Natural killer cell (primary cell): ENCODE measurements at regions not wholly inside any gene's neighbourhood (a gene's known extent, or its start where the extent isn't known, plus 50 kb on each side); places are given as distances from the start of the nearest gene placed in this dataset.

Experiments used
- ATAC-seq, 3 donors: fragments of 150-1000 bp in 2 of 3; fragments of 200-7000 bp in 1 of 3; cut with Tn5 transposase; 1 replicate in 1 of 3; 2 replicates in 2 of 3; pipeline ENCODE4 v1.10.0; 2021; ENCODE audit warnings: mild to moderate bottlenecking in 2 of 3, moderate library complexity in 2 of 3
- DNase-seq, 2 donors: peaks; one replicate each; pipeline versions ENCODE4 v3.0.0 to v3.0.0-alpha.2; 2013 to 2021; ENCODE audit warnings: mixed read lengths in 1 of 2
- H3K27ac ChIP-seq: one replicate; pipeline ENCODE4 v1.5.1; 2013; ENCODE audit warnings: mild to moderate bottlenecking, low read length
- H3K27me3 ChIP-seq: one replicate; pipeline ENCODE4 v1.6.1; 2013; ENCODE audit warnings: low read length; ENCODE audit not compliant: control insufficient read depth, insufficient read depth
- H3K36me3 ChIP-seq: one replicate; pipeline ENCODE4 v1.6.1; 2013; ENCODE audit warnings: low read length; ENCODE audit not compliant: control insufficient read depth, insufficient read depth
- H3K4me1 ChIP-seq: one replicate; pipeline ENCODE4 v1.6.1; 2013; ENCODE audit warnings: low read length; ENCODE audit not compliant: control insufficient read depth, insufficient read depth
- H3K4me3 ChIP-seq: one replicate; pipeline ENCODE4 v1.5.1; 2013; ENCODE audit warnings: low read length
- H3K9me3 ChIP-seq: one replicate; pipeline ENCODE4 v1.6.1; 2013; ENCODE audit warnings: low read length; ENCODE audit not compliant: control insufficient read depth, insufficient read depth
- H3K27ac Mint-ChIP-seq, 2 donors: one replicate each; pipeline ENCODE4 v1.8.0; 2022; ENCODE audit warnings: mild to moderate bottlenecking in 2 of 2, mixed read lengths in 2 of 2, moderate library complexity in 1 of 2
- H3K27me3 Mint-ChIP-seq, 2 donors: one replicate each; pipeline ENCODE4 v1.8.0; 2022; ENCODE audit warnings: low read depth in 2 of 2, mixed read lengths in 2 of 2
- H3K36me3 Mint-ChIP-seq: one replicate; pipeline ENCODE4 v1.8.0; 2022; ENCODE audit warnings: mixed read lengths
- H3K4me1 Mint-ChIP-seq, 2 donors: one replicate each; pipeline ENCODE4 v1.8.0; 2022; ENCODE audit warnings: mixed read lengths in 2 of 2
- H3K4me3 Mint-ChIP-seq: one replicate; pipeline ENCODE4 v1.8.0; 2022; ENCODE audit warnings: mild to moderate bottlenecking, moderate library complexity, mixed read lengths
- H3K9me3 Mint-ChIP-seq, 2 donors: one replicate each; pipeline ENCODE4 v1.8.0; 2022; ENCODE audit warnings: mixed read lengths in 2 of 2
- WGBS: methylation state at CpG from one replicate; pipeline ENCODE4 v1.1.7; 2013; ENCODE audit warnings: missing lambda C conversion rate; ENCODE audit not compliant: insufficient coverage; 5-methylcytosine and 5-hydroxymethylcytosine counted together
- intact Hi-C: fragments of 100-400 bp; cut with micrococcal nuclease; formaldehyde crosslinking; loops from one replicate; pipeline ENCODE4 v1.14.2; 2022
- TF ChIP-seq, protein P1 (sequence below): fragments of 200-600 bp; IDR thresholded peaks from one replicate; pipeline ENCODE4 v1.8.0; 2022; ENCODE audit warnings: antibody characterized with exemption

- no peak overlapping the region for H3K27ac ChIP-seq
- Mint-ChIP-seq H3K36me3 (no peaks in the 10 kb centered on the region), H3K27me3 (peaks cover 17 to 61% of the 10 kb centered on the region in 2 donors), H3K27ac (no peak overlapping the region), H3K9me3 (no peaks in the 10 kb centered on the region), H3K4me3 (no peak overlapping the region), H3K4me1 (no peaks in the 10 kb centered on the region)
- ATAC-seq (no peak), DNase-seq (no peak)
- WGBS = 93% methylated on average over 6 of the region's 6 CpGs
- no peaks in the 10 kb centered on the region for H3K36me3 ChIP-seq
- H3K27me3 ChIP-seq = peaks cover 4% of the 10 kb centered on the region
- no peak overlapping the region for H3K4me3 ChIP-seq
- TF ChIP-seq, protein P1, sequence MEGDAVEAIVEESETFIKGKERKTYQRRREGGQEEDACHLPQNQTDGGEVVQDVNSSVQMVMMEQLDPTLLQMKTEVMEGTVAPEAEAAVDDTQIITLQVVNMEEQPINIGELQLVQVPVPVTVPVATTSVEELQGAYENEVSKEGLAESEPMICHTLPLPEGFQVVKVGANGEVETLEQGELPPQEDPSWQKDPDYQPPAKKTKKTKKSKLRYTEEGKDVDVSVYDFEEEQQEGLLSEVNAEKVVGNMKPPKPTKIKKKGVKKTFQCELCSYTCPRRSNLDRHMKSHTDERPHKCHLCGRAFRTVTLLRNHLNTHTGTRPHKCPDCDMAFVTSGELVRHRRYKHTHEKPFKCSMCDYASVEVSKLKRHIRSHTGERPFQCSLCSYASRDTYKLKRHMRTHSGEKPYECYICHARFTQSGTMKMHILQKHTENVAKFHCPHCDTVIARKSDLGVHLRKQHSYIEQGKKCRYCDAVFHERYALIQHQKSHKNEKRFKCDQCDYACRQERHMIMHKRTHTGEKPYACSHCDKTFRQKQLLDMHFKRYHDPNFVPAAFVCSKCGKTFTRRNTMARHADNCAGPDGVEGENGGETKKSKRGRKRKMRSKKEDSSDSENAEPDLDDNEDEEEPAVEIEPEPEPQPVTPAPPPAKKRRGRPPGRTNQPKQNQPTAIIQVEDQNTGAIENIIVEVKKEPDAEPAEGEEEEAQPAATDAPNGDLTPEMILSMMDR = no peak
- H3K4me1 ChIP-seq = no peaks in the 10 kb centered on the region
- intact Hi-C loops = no loop called here
- no peaks in the 10 kb centered on the region for H3K9me3 ChIP-seq
These were observed 69.4 kb upstream of the AMPD3 start for GRCh38 chr11:10385696-10386095.

GRCh38 chr11:10386361-10386760, 68.7 kb upstream of the AMPD3 start:
- H3K27me3 ChIP-seq = no peaks in the 10 kb centered on the region
- Mint-ChIP-seq H3K4me3 (no peak overlapping the region), H3K36me3 (no peaks in the 10 kb centered on the region), H3K4me1 (no peaks in the 10 kb centered on the region), H3K9me3 (no peaks in the 10 kb centered on the region), H3K27me3 (peaks cover 22 to 66% of the 10 kb centered on the region in 2 donors), H3K27ac (no peak overlapping the region)
- no peak overlapping the region for H3K27ac ChIP-seq
- H3K4me1 ChIP-seq = no peaks in the 10 kb centered on the region
- TF ChIP-seq, protein P1 = no peak
- H3K9me3 ChIP-seq = peaks cover 2% of the 10 kb centered on the region
- DNase-seq (no peak), ATAC-seq (no peak)
- H3K4me3 ChIP-seq = no peak overlapping the region
- 90% methylated on average over 4 of the region's 5 CpGs for WGBS
- no peaks in the 10 kb centered on the region for H3K36me3 ChIP-seq
- intact Hi-C loops = no loop called here

DNA sequence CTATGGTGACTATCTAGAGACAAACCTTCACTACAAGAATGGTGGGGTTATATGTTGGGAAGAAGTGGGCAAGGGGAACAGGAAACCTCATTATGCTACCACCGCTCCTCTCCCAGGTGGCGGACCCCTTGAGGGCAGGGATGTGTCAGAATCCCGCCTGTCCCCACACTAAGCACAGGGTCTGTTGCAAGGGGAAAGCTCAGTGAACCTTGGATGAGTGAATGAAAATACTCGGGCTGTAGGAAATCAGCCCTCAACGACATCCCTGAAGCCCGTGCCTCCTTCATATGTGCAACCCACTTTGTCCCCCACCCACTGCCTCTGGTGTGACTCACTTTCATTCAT, 68.2 kb upstream of the AMPD3 start:
- intact Hi-C loops = no loop called here
- Mint-ChIP-seq H3K4me1 (no peaks in the 10 kb centered on the region), H3K36me3 (no peaks in the 10 kb centered on the region), H3K4me3 (no peak overlapping the region), H3K27me3 (peaks cover 22 to 61% of the 10 kb centered on the region in 2 donors), H3K27ac (no peak overlapping the region), H3K9me3 (no peaks in the 10 kb centered on the region)
- WGBS = 85% methylated on average over 5 of the region's 6 CpGs
- Histone ChIP-seq H3K27me3 (no peaks in the 10 kb centered on the region), H3K9me3 (peaks cover 2% of the 10 kb centered on the region), H3K4me3 (no peak overlapping the region), H3K4me1 (no peaks in the 10 kb centered on the region), H3K36me3 (no peaks in the 10 kb centered on the region), H3K27ac (no peak overlapping the region)
- DNase-seq (no peak), ATAC-seq (no peak)
- TF ChIP-seq, protein P1 = no peak

DNA sequence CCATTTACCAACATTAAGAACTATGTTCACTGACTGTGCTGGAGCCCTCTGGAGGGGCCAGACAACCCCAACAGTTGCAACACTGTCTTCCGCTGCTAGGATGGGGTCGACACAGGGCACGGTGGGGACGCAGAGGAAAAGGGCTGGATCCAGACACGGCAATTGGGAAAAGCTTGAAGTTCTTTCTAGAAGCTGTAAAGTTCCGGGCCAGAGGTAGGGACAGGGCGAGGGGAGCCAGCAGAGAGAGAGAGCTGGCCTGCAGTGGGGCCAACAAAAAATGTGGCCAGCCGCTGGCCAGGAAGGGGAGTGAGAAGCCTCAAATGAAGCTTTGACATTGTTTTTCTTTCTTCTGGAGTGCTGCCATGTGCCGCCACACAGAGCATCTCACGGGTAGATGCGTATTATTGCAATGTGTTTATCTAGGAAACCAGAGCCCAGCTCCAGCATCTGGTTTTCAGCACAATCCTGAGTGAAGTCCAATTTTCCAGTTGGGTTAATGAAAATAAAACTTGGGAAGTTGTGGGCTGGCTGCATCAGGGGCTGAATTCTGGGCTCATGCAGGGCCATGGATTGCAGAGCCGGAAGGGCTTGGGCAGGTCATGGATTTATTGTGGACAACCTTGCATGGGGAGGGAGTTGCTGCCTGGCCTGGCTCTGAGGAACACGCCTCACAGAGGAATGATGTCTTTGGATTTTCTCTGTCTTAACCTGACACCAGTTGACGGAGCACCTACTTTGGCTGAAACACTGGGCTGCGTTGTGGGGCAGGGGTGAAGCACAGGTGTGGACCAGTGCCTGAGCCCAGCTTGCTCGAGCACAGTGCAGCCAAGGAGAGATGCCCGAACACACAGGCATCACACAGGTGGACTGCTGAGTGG, 67.6 kb upstream of the AMPD3 start:
- H3K9me3 ChIP-seq = peaks cover 2% of the 10 kb centered on the region
- H3K27ac ChIP-seq = no peak overlapping the region
- TF ChIP-seq, protein P1 = no peak
- no peaks in the 10 kb centered on the region for H3K27me3 ChIP-seq
- intact Hi-C loops = no loop called here
- Mint-ChIP-seq H3K4me3 (no peak overlapping the region), H3K4me1 (no peaks in the 10 kb centered on the region), H3K27ac (no peak overlapping the region), H3K9me3 (no peaks in the 10 kb centered on the region), H3K36me3 (no peaks in the 10 kb centered on the region), H3K27me3 (peaks cover 24 to 63% of the 10 kb centered on the region in 2 donors)
- no peaks in the 10 kb centered on the region for H3K4me1 ChIP-seq
- no peaks in the 10 kb centered on the region for H3K36me3 ChIP-seq
- WGBS = 88% methylated on average over 17 of the region's 17 CpGs
- DNase-seq (no peak), ATAC-seq (no peak)
- no peak overlapping the region for H3K4me3 ChIP-seq
